HG03066 (cell line): ENCODE measurements at regions not wholly inside any gene's neighbourhood (a gene's known extent, or its start where the extent isn't known, plus 50 kb on each side); places are given as distances from the start of the nearest gene placed in this dataset.
"Not testable (repeated sequence)": the region's sequence is repeated elsewhere in the genome, so short reads cannot be mapped to it uniquely, and the experiment has no call there.

Experiments
- ATAC-seq: cut with Tn5 transposase; IDR thresholded peaks from one replicate; pipeline ENCODE4 v1.9.1; 2021; ENCODE audit warnings: low read depth; ENCODE audit not compliant: unreplicated experiment

DNA sequence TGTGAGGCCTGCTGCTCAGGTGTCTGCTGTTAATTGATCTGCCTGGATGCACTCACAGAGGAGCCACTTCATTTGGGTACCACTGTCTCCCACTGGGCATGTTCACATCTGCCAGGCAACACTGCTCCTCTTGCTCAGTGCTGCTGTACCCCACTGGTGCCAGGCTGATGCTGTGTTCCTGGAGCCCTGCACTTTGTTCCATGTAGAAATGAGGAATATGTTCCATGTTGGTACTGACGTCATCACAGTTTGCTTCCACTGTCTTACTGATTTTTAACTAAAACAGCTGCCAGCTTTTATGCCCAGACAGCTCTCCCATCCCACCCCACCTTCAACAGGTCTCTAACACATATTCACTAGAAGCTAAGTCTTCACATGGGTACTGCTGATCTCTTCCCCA, 355.7 kb downstream of the LRRC70 start:
- ATAC-seq = no peak

- no peak for ATAC-seq
Observed at GRCh38 chr5:62933261-62933660, 354.6 kb downstream of the LRRC70 start.

DNA sequence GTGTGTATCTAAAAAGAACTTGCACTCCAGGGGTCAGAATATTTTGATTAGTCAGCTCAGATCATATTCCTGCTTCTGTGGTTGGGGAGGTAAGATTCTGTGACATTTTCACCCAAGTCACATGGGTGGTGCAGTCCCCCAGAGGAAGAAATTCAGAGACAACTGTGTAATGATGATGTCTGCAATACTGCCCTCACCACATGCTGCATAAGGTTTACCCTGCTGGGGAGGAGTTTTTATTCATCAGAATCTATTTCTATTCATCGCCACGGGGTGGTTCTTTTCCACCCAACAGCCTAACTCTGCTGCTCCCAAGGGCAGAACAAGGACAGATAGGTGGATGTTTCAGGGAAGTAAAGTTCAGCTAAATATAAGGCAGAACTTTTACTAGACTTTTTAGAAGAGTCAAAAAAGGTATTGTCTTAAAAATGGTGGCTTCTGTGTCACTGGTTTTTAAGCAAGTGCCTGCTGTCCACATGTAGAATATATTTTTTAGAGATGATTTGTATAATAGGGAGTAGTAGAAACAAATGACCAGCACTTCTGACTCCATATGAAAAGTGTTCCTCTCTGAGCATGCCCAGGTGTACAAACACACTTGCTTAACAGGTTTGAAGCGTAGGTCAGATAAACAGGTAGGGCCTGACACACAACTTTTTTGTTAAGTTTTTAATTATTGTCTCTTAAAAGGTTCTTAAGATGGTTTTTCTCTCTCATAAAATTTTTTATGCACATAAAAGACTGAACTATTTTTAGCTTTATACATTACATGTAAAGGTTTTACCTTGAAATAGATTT, 352.7 kb downstream of the LRRC70 start:
- no peak for ATAC-seq

DNA sequence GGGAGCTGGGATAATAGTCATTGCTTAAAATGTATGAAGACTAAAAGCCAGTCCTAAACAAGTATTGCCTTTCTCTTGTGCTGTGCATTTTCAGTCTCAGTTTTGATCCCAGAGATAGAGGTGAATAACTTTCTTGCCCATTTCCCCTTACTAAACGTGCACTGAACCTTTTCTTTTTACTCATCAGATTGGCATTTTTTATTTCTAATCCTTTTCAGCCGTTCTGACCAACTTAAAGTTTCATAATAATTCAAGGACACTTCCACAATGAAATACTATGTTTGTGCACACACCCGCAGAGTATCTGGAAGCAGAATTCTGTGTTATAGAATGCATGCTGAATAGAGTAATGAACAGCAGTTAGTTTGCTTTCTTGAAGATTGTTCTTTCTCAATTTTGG, 343.6 kb downstream of the LRRC70 start:
- no peak for ATAC-seq

DNA sequence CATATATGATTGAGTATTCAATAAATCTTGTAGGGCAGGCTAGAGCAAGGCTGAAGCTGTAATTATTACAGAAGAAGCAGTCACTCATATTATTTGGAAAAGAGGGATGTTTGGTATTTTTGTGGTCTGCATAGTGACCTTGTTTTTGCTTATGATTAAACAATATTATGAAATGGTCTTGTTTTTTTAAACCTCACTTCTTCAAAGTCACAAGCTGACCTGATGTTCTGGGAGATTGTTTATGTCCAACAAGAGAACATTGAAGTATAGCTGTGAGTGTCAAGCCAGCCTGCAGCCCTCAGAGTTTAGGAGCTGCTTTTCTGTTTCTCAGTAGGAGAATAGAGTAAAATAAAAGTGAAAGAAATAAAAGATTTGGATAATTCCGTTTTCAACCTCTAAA, 342.2 kb downstream of the LRRC70 start:
- no peak for ATAC-seq

GRCh38 chr5:62909326-62909725, 330.7 kb downstream of the LRRC70 start:
- no peak for ATAC-seq

- no peak for ATAC-seq
Observed at GRCh38 chr5:62902126-62902525, 323.5 kb downstream of the LRRC70 start.

- ATAC-seq = no peak
Observed at GRCh38 chr5:62900976-62901375, 322.4 kb downstream of the LRRC70 start.

- no peak for ATAC-seq
Observed at GRCh38 chr5:62896121-62896893, 317.7 kb downstream of the LRRC70 start.

DNA sequence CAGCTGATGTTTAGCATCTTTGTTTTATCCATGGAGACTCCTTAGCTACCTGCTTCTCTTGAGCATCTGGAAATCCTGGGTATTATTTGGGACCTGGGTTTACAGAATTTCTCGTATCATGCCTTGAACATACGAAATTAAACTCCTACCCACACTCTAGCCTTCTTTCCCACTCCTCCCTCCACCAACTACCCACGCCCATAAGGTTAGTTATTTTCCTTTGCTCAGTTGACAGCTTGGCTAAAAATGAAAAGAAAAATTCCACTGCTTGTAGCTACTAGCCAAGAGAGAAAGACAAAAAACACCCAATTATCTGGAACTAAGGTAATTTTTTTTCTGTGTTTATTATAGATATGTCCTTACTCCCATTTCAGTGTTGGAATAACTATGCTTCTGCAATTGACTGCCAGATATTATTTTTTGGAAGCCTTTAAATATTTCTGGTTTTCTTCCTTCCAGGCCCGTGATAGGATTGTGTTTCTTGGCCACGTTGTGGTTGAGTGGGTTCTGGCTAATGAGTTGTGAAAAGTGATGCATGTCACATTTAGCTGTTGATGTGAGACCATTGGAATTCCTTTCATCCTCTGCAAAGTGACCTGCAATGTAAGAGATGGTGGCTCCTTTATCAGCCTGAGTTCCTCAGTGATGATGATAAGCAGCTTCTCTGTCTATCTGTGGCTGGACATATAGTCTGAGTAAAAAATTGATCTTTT, 308.1 kb downstream of the LRRC70 start:
- ATAC-seq = no peak

GRCh38 chr5:62837330-62837729, 258.7 kb downstream of the LRRC70 start:
- ATAC-seq = not testable (repeated sequence)

- ATAC-seq = no peak
Observed at GRCh38 chr5:62829604-62829986, 251.0 kb downstream of the LRRC70 start.

DNA sequence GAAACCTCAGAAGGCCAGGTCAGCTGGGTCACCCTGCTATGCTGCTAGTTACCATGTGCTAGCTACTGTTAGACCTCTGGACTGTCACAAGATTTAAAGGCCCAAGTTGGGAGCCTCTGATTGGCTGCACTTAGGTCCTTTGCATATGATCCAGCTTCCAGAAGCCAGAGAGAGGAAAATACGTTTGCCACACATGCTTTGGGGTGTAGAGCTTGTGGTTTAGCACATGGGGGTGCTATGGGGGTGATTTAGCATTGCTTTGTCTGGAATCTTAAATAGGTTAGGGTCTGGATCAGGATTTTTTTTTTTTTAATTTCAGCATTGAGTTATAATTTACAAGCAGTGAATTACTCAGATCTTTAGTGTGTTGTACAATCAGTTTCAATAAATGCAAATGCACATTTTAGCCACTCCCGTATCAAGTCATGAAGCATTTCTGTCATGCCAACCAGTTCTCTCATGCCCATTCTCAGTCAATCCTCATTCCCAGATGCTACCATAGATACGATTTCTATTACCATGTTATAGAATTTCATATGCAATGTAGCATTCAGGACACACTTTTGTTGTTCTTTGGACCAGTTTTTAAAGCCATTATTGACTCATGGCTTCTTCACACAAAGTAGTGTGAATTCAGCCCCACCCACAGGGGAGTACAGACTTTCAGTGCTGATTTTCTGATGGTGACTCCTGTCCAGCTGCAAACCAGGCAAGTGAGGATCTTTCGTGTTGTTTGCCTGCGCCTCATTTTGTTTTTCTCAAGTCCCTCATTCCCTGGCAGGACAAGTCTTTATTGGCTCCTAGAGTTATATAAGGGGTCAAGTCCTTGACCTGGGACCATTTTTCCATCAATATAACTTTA, 250.4 kb downstream of the LRRC70 start:
- ATAC-seq = no peak

- no peak for ATAC-seq
Observed at GRCh38 chr5:62825623-62826220, 247.1 kb downstream of the LRRC70 start.

DNA sequence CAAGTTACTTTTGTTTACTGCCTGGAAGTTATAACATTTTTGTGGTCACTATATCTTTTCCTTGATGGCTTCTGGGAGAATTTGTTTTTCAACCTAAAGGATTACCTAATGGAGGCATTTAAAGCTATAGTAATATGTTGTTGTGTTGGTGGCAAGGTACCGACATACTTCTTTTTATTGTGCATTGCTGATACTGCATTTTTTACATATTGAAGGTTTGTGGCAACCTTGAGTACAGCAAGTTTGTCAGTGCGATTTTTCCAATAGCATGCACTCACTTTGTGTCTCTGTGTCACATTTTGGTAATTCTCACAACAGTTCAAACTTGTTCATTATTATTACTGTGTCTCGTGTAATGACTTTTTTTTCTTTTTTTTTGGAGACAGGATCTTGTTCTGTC, 246.3 kb downstream of the LRRC70 start:
- no peak for ATAC-seq

DNA sequence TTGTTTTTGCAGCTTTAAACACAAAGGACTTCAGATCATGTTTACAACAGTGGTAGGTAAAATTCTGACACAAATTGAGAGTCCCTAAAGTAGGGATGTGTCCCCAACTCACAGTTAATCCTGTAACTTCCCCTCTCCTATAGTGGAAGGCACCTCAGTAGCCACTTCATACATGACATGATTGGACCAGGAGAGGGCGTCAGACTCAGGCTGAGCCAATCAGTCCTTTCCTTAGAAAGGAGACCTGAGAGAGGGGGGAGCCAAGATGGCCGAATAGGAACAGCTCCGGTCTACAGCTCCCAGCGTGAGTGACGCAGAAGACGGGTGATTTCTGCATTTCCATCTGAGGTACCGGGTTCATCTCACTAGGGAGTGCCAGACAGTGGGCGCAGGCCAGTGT, 238.4 kb downstream of the LRRC70 start:
- ATAC-seq = not testable (repeated sequence)

- ATAC-seq = no peak
Observed at GRCh38 chr5:62814991-62815390, 236.4 kb downstream of the LRRC70 start.

GRCh38 chr5:62812621-62813255, 234.1 kb downstream of the LRRC70 start:
- no peak for ATAC-seq

- not testable (repeated sequence) for ATAC-seq
Observed at GRCh38 chr5:62804819-62805218, 226.2 kb downstream of the LRRC70 start.

- no peak for ATAC-seq
Observed at GRCh38 chr5:62795926-62796325, 217.3 kb downstream of the LRRC70 start.
